OCI-M1 (cell line): ENCODE measurements at regions not wholly inside any gene's neighbourhood (a gene's known extent, or its start where the extent isn't known, plus 50 kb on each side); places are given as distances from the start of the nearest gene placed in this dataset.

ENCODE experiments used
- DNase-seq: peaks from one replicate; lab custom pipeline; 2025; lab: John Stamatoyannopoulos, UW

DNA sequence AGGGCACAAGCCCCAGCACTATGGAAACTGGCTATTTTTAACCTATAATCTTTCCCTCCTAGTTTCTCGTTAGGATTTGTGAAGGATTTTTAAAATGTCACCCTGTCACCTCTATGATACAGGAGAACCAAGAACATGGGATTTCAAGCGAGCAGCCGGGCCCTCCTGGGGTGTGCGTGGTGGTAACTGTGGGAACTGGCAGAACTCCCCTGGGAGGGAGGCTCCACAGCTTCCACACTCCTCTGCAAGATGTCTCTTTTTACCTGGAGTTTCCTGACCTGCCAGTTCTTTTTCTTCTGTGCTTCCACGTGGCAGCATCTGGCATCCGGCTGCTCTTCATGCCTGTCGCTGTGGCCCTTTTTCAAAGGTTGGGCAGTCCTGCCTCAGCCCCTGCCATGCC is 386.3 kb upstream of the MYT1L start:
- no peak for DNase-seq

DNA sequence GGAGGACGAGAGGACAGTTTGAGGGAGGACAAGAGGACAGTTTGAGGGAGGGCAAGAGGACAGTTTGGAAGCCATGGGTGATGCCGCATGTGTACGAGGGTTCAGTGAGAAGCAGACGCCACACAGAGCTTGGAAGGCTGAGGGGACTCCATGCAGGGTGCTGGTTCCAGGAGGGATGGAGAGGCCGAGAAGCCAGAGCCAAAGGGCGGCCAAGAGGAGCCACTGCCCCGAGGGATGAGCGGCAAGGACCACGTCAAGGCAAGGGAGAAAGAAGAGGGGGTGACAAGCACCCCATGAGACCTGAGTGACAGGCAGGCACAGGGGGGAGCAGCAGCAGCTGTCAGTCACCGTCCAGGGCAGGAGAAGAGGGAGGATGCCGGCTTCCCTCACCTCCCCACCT is 385.7 kb upstream of the MYT1L start:
- no peak for DNase-seq

- DNase-seq, result no peak
These were observed 384.2 kb upstream of the MYT1L start for GRCh38 chr2:2715036-2715818.

DNA sequence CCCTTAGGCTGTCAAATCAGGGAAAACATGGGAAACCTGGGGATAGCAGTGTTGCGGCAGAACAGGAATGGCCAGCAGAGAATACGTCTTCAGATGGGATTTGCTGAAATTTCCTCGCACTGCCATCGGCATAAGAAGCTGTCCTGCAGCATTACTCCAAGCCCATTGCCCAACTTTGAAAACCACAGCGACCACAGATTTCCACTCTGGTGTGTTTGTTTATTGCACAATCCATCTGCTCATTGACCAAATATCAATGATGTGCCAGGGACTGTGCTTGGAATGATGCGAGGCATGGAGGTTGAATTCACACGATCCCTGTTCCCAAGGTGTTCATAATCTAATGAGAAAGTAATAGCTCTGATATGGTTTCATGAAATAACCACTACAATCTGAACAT is 383.3 kb upstream of the MYT1L start:
- no peak for DNase-seq

GRCh38 chr2:2709431-2709770 is 378.3 kb upstream of the MYT1L start:
- DNase-seq, result no peak

GRCh38 chr2:2708575-2709430 is 377.7 kb upstream of the MYT1L start:
- DNase-seq, result no peak

DNA sequence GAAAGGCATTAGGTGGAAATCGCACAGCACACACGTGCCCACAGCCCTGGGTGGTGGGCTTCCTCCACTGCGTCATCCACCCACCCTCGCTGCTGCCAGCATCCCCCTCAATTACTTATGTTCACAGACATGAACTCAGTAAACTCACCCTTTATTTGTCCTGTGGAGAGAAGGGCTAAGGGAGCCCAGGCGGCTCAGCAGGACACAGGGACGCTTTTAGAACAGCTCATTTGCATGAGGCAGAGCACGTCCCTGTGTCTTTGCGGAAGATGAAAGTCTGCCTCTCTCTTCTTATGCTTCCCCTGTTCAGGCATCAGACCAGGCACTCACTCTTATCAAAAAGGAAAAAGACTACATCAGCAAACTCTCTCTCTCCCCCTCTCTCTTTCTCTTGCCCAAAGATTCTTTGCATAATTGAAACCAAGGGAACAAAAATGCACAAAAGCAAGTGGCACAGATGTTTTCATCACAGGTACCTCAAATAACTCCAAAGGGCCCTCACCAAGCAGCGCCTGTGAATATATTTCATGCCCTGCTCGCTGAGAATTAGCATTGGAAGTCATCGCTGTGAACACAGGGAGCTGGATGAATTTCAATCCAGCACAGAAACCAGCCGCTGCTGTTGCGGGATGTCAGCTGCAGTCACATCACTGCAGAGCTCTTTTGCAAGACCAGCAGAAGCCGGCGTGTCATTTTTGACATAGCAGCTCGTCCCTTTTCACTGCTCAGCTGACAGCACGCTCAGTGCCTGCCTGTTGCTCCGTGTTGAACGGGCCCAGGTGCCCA is 376.3 kb upstream of the MYT1L start:
- no peak for DNase-seq

DNA sequence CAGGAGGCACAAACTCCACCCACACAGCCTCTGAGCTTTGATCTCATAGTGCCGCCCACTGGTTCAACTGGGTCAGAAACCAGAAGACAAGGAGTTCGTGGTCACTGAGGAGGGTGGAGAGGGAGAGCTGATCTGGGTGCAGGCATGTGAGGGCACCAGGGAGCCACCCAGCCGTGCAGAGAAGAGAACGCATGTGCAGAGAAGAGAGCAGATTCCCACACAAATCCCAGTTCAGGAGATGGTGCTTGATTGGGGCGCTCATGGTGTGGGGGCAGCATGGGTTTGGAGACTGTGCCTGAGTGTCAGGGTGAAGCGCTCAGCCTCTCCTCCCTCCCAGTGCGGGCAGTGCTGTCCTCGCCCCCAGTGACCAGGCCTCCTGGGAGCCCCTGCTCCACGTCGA is 375.2 kb upstream of the MYT1L start:
- DNase-seq, result no peak

DNA sequence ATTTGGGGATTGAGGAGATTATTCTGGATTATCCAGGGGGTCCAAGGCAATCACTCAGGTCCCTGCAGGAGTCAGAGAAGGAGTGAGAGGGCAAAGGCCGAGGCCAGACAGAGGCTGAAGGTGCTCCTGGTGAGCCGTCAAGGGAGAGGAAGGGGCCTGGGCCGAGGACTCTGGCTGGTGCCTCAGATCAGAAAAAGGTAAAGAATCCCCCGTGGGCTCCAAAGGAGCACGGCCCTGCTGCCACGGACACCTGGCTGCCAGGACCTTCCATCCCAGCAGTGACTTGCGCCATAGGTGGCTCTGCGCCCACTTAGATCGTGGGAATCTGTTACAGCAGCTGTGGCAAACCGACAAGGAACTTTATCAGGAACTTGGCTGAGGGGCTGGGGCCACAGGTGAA is 374.8 kb upstream of the MYT1L start:
- no peak for DNase-seq

DNA sequence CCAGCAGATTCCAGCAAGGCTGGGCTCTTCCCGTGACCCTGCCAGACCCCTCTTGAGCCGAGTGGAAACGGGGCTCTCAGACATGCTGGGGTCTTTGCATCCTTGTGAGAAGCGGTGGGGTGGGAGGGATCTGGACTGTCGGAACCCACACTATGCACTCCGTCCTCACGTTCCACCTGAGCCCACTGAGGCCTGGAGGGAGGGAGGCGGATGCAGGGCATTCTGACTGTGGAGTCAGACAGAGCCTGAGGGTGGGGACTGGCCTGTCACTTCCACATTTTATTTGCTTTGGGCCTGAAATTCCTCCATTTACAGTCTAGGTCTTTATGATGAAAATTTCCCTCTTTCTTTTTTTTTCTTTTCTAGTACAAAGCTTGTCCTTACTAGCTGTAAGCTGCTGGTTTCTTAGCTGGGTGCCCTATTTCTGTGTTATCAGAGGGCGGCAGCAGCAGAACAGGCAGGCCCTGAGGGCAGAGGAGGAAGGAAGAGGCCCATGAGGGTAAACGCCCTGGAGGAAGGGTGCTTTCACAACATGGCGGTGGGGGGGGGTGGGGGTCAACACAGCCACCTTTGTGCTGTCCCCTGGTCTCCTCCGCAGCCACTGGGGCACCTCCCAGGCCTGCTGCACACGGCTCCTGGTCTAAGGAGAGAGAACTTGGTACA is 373.5 kb upstream of the MYT1L start:
- DNase-seq, result no peak

GRCh38 chr2:2703762-2704427 is 372.8 kb upstream of the MYT1L start:
- no peak for DNase-seq

GRCh38 chr2:2703172-2703571 is 372.1 kb upstream of the MYT1L start:
- DNase-seq, result no peak

GRCh38 chr2:2702385-2702784 is 371.3 kb upstream of the MYT1L start:
- DNase-seq, result no peak

- DNase-seq, result no peak
These were observed 370.7 kb upstream of the MYT1L start for GRCh38 chr2:2701813-2702212.

DNA sequence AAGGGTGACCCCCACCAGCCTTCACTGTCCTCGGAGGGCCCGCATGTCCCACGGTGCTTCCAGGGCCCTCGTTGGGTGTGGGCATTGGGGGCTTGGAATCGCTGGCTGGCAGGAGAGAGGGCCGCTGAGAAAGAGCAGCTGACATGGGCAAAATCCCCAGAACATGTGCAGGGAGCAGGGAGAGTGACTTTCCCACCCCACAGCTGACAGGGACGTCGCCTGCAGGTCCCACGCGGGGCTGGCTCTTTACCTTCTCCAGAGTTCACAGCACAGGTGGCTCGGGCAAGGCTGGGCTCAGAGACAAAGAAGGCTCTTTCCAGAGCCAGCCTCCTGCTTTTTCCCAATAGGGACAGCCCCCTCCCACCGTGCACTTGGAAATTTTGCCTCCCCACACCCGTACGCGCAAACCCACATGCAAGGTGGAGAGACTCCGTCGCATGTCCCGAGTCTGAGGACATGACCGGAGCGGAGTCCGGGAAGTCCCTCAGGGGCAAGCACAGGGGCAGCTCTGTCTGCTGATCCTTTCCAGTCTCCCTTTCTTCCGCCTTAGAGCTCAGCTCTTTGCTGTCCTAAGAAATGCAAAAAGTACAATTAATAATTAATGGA is 370.2 kb upstream of the MYT1L start:
- no peak for DNase-seq

- DNase-seq, result no peak
These were observed 368.0 kb upstream of the MYT1L start for GRCh38 chr2:2699121-2699505.

- peak; percentile 7 for DNase-seq
These were observed 367.4 kb upstream of the MYT1L start for GRCh38 chr2:2698182-2699120.

GRCh38 chr2:2696733-2697455 is 365.8 kb upstream of the MYT1L start:
- DNase-seq, result no peak

DNA sequence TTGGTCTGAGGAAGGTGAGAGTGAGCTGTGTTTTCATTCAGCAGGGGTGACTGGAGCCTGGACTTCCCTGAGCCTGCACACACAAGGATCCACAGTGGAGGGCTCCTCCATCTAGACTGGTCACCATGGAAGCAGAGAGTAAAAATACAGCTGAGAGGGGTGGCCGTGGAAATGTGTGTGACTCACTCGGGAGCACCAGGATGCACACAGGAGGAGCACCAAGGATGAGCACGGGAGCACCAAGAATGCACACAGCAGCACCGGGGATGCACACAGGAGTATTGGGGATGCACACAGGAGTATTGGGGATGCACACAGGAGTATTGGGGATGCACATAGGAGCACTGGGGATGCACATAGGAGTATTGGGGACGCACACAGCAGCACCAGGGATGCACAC is 365.2 kb upstream of the MYT1L start:
- DNase-seq, result no peak
